GM19023 (cell line): ENCODE measurements at regions not wholly inside any gene's neighbourhood (a gene's known extent, or its start where the extent isn't known, plus 50 kb on each side); places are given as distances from the start of the nearest gene placed in this dataset.
A peak's percentile ranks its signal among the peaks of the same experiment; 100 is the strongest.
"Not testable (repeated sequence)": the region's sequence is repeated elsewhere in the genome, so short reads cannot be mapped to it uniquely, and the experiment has no call there.

Experiments used
- ATAC-seq: cut with Tn5 transposase; IDR thresholded peaks from one replicate; pipeline ENCODE4 v1.9.1; 2021; ENCODE audit warnings: mild to moderate bottlenecking, moderate library complexity; ENCODE audit not compliant: unreplicated experiment

- no peak for ATAC-seq
These were observed 1165.5 kb upstream of the SLC39A10 start for GRCh38 chr2:194491409-194492115.

- no peak for ATAC-seq
These were observed 1170.7 kb upstream of the SLC39A10 start for GRCh38 chr2:194486326-194486725.

GRCh38 chr2:194483041-194483440 is 1174.0 kb upstream of the SLC39A10 start:
- no peak for ATAC-seq

GRCh38 chr2:194465641-194466040 is 1191.4 kb upstream of the SLC39A10 start:
- no peak for ATAC-seq

GRCh38 chr2:194464964-194465638 is 1191.9 kb upstream of the SLC39A10 start:
- ATAC-seq: no peak

- ATAC-seq: not testable (repeated sequence)
These were observed 1194.1 kb upstream of the SLC39A10 start for GRCh38 chr2:194462883-194463282.

GRCh38 chr2:194455358-194455757 is 1201.7 kb upstream of the SLC39A10 start:
- ATAC-seq: no peak

GRCh38 chr2:194452504-194452903 is 1204.5 kb upstream of the SLC39A10 start:
- ATAC-seq: no peak

GRCh38 chr2:194445226-194445625 is 1211.8 kb upstream of the SLC39A10 start:
- ATAC-seq: no peak

GRCh38 chr2:194443926-194444325 is 1213.1 kb upstream of the SLC39A10 start:
- ATAC-seq: no peak

GRCh38 chr2:194424683-194425209 is 1232.3 kb upstream of the SLC39A10 start:
- no peak for ATAC-seq

- no peak for ATAC-seq
These were observed 1245.8 kb upstream of the SLC39A10 start for GRCh38 chr2:194411221-194411620.

GRCh38 chr2:194395818-194396217 is 1261.2 kb upstream of the SLC39A10 start:
- no peak for ATAC-seq

GRCh38 chr2:194385376-194385775 is 1271.7 kb upstream of the SLC39A10 start:
- ATAC-seq: no peak

GRCh38 chr2:194383401-194383800 is 1273.6 kb upstream of the SLC39A10 start:
- no peak for ATAC-seq

- no peak for ATAC-seq
These were observed 1274.8 kb upstream of the SLC39A10 start for GRCh38 chr2:194382221-194382620.

GRCh38 chr2:194380011-194380410 is 1277.0 kb upstream of the SLC39A10 start:
- peak; percentile 58 for ATAC-seq

- ATAC-seq: not testable (repeated sequence)
These were observed 1289.6 kb upstream of the SLC39A10 start for GRCh38 chr2:194367390-194367789.

- ATAC-seq: no peak
These were observed 1293.1 kb upstream of the SLC39A10 start for GRCh38 chr2:194363878-194364277.

GRCh38 chr2:194363295-194363694 is 1293.7 kb upstream of the SLC39A10 start:
- ATAC-seq: no peak

GRCh38 chr2:194352505-194352904 is 1304.5 kb upstream of the SLC39A10 start:
- ATAC-seq: no peak

GRCh38 chr2:194346193-194346592 is 1310.8 kb upstream of the SLC39A10 start:
- no peak for ATAC-seq
